ENCODE measurements at regions not wholly inside any gene's neighbourhood (a gene's known extent, or its start where the extent isn't known, plus 50 kb on each side); places are given as distances from the start of the nearest gene placed in this dataset.

DNA sequence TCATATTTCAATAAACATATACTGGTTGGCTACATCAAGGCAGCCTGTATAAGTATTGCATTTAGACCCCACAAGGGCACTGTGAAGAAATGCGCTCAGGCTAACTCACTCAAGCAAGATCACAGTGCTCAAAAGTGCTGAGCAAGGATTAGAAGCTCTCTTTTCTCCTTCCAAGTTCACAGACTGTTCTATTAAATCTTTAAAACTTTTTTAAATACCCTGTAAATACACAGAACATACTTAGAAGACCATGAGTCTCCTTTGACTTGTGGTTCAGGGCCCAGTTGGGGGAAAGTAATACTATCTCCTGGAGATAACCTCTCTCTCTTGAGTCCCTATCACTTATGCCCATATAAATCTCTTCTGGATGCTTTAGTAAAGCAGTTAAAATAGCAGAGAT lies 152.9 kb downstream of the SP3 start:
- no peak for DNase-seq (ENCODE audit: extremely low spot score in 2 of 2)
- H3K27me3 ChIP-seq, result no peaks in the 10 kb centered on the region
- TF ChIP-seq POLR2A (IDR thresholded peaks at IDR 0.05) (no peak), POLR2AphosphoS5 (IDR thresholded peaks at IDR 0.05; ENCODE audit: insufficient read depth in 1 of 2, low read depth in 1 of 2) (no peak)
- TF ChIP-seq, protein P1, sequence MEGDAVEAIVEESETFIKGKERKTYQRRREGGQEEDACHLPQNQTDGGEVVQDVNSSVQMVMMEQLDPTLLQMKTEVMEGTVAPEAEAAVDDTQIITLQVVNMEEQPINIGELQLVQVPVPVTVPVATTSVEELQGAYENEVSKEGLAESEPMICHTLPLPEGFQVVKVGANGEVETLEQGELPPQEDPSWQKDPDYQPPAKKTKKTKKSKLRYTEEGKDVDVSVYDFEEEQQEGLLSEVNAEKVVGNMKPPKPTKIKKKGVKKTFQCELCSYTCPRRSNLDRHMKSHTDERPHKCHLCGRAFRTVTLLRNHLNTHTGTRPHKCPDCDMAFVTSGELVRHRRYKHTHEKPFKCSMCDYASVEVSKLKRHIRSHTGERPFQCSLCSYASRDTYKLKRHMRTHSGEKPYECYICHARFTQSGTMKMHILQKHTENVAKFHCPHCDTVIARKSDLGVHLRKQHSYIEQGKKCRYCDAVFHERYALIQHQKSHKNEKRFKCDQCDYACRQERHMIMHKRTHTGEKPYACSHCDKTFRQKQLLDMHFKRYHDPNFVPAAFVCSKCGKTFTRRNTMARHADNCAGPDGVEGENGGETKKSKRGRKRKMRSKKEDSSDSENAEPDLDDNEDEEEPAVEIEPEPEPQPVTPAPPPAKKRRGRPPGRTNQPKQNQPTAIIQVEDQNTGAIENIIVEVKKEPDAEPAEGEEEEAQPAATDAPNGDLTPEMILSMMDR (IDR thresholded peaks at IDR 0.05), result no peak
- H3K9me3 ChIP-seq, result no peaks in the 10 kb centered on the region
- no peak overlapping the region for H3K4me3 ChIP-seq
- intact Hi-C loops (cut with DNase I), result no loop called here
- H3K27ac ChIP-seq, result no peak overlapping the region
- no peaks in the 10 kb centered on the region for H3K4me1 ChIP-seq
- H3K36me3 ChIP-seq, result no peaks in the 10 kb centered on the region

DNA sequence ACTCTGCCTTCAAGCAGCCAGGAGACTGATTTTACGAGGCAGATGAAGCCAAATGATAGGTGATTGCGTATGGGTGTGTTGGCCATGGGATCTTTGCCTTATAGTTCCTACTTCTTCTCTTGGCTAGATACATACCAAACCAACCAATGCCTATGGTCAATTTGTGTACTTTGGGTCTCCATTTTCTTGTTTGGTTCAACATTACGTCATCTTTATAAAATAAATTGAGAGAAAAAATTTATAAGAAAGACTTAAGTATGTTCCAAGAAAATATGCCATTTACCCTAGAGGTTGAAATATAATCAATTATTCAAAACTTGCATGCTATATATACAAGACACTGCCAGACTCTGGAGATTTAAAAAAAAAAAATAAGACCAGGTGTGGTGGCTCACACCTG lies 150.9 kb downstream of the SP3 start:
- TF ChIP-seq POLR2A (IDR thresholded peaks at IDR 0.05) (no peak), POLR2AphosphoS5 (IDR thresholded peaks at IDR 0.05; ENCODE audit: insufficient read depth in 1 of 2, low read depth in 1 of 2) (no peak)
- TF ChIP-seq, protein P1 (IDR thresholded peaks at IDR 0.05), result no peak
- DNase-seq (ENCODE audit: extremely low spot score in 2 of 2), result no peak
- intact Hi-C loops (cut with DNase I), result no loop called here
- Histone ChIP-seq H3K4me3 (no peak overlapping the region), H3K27me3 (no peaks in the 10 kb centered on the region), H3K27ac (no peak overlapping the region), H3K9me3 (no peaks in the 10 kb centered on the region), H3K36me3 (no peaks in the 10 kb centered on the region), H3K4me1 (peaks cover 8% of the 10 kb centered on the region)

DNA sequence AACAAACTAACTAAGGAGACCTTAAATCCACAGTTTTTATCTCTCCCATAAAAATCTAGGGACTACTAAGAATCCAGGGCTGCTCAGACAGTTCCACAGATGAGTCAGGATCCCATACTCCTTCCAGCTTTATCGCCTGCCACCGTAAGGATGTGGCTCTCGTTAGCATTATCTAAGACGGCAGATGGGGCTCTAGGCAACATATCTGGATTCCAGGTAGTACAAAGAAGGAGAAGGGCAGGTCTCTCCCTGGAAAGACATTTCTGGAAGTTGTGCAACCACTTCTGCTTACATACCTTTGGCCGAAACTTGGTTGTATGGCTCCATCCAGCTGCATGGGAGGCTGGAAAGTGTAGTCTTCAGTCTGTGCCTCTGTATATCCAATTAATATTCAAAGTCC lies 149.4 kb downstream of the SP3 start:
- intact Hi-C loops (cut with DNase I), result no loop called here
- Histone ChIP-seq H3K9me3 (no peaks in the 10 kb centered on the region), H3K4me1 (peaks cover 8% of the 10 kb centered on the region), H3K36me3 (no peaks in the 10 kb centered on the region), H3K27ac (no peak overlapping the region), H3K27me3 (no peaks in the 10 kb centered on the region), H3K4me3 (no peak overlapping the region)
- no peak for DNase-seq (ENCODE audit: extremely low spot score in 2 of 2)
- TF ChIP-seq, protein P1 (IDR thresholded peaks at IDR 0.05), result no peak
- no peak for TF ChIP-seq POLR2A (IDR thresholded peaks at IDR 0.05)
- TF ChIP-seq POLR2AphosphoS5 (IDR thresholded peaks at IDR 0.05; ENCODE audit: insufficient read depth in 1 of 2, low read depth in 1 of 2), result no peak

DNA sequence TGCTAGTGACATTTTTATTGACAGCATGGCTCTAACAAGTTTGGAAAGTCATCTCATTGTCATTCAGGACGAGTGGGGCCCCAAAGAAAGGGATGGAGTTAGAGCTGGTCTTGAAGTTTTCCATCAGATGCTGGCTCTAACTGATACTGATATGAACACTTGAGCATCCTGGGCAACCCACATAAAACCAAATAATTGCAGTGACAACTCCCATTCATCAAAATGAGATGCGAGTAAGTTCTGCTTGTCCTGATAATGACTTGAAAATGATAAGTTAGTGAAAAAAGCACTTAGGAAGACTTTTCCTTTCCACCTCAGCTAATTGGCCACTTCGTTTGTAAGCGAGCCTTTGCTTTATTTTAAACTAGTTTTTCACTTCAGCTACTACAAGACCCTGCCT lies 147.6 kb downstream of the SP3 start:
- intact Hi-C loops (cut with DNase I), result no loop called here
- no peak overlapping the region for H3K4me3 ChIP-seq
- no peaks in the 10 kb centered on the region for H3K36me3 ChIP-seq
- H3K27ac ChIP-seq, result no peak overlapping the region
- H3K27me3 ChIP-seq, result no peaks in the 10 kb centered on the region
- no peaks in the 10 kb centered on the region for H3K9me3 ChIP-seq
- H3K4me1 ChIP-seq, result peaks cover 8% of the 10 kb centered on the region
- TF ChIP-seq, protein P1 (IDR thresholded peaks at IDR 0.05), result no peak
- TF ChIP-seq POLR2A (IDR thresholded peaks at IDR 0.05), result no peak
- no peak for DNase-seq (ENCODE audit: extremely low spot score in 2 of 2)

DNA sequence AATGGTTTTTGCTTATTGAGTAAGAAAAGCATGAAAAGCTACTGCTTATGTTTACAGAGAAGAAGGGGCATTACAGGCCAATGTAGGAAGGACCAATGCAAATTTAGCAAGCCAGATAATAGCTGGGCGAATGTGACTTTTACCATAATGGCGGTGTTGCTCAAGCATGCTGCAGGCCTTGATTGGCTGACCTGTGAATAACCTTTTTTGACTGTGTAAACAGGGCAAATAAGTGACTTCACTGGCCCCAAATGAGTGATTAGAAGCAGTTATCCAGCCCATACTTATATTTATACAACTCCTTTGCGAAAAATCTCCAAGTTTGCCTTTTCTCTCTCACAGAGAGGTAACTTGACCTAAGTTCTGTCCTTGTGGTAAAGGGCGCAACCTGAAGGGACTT lies 146.9 kb downstream of the SP3 start:
- intact Hi-C loops (cut with DNase I), result no loop called here
- Histone ChIP-seq H3K4me3 (no peak overlapping the region), H3K36me3 (no peaks in the 10 kb centered on the region), H3K27ac (no peak overlapping the region), H3K27me3 (no peaks in the 10 kb centered on the region), H3K4me1 (peaks cover 8% of the 10 kb centered on the region), H3K9me3 (no peaks in the 10 kb centered on the region)
- TF ChIP-seq, protein P1 (IDR thresholded peaks at IDR 0.05), result no peak
- no peak for TF ChIP-seq POLR2A (IDR thresholded peaks at IDR 0.05)
- TF ChIP-seq POLR2AphosphoS5 (IDR thresholded peaks at IDR 0.05; ENCODE audit: insufficient read depth in 1 of 2, low read depth in 1 of 2), result no peak
- DNase-seq (ENCODE audit: extremely low spot score in 2 of 2), result no peak

Measured in vagina (tissue), 2 donors.